ENCODE measurements at regions not wholly inside any gene's neighbourhood (a gene's known extent, or its start where the extent isn't known, plus 50 kb on each side); places are given as distances from the start of the nearest gene placed in this dataset.
"Not testable (repeated sequence)": the region's sequence is repeated elsewhere in the genome, so short reads cannot be mapped to it uniquely, and the experiment has no call there.

DNA sequence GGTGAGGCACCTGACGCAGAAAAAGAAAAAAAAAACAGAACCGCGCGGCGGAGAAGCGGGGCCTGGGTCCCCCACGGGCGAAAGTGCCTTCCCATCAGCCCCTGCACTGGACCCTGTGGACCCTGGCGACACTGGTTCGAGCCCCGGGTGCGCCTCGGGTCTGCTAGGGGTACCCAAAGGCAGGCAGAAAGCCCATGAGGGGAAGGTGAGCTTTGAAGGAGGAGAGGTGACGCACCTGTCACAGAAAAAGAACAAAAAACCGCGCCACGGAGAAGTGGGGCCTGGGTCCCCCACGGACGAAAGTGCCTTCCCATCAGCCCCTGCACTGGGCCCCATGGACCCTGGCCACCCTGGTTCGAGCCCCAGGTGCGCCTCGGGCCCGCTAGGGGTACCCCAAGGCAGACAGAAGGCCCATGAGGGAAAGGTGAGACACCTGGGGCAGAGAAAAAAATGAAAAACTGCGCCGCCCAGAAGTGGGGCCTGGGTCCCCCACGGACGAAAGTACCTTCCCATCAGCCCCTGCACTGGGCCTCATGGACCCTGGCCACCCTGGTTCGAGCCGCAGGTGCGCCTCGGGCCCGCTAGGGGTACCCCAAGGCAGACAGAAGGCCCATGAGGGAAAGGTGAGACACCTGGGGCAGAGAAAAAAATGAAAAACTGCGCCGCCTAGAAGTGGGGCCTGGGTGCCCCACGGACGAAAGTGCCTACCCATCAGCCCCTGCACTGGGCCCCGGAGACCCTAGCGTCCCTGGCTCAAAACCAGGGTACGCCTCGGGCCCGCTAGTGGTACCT, 227.4 kb downstream of the CCDC74A start:
- H3K9ac ChIP-seq (ENCODE audit: control insufficient read depth, extremely low read depth, insufficient read depth, low read length), result no peak overlapping the region
- no peak for DNase-seq (ENCODE audit: low read depth, low spot score)

GRCh38 chr2:131756141-131756907, 228.6 kb downstream of the CCDC74A start:
- H3K4me3 ChIP-seq (ENCODE audit: control insufficient read depth in 2 of 3, extremely low read depth in 1 of 3, insufficient read depth in 2 of 3, low read depth in 1 of 3, low read length in 3 of 3), result no peak overlapping the region
- no peaks in the 10 kb centered on the region for H3K4me1 ChIP-seq (ENCODE audit: control insufficient read depth, extremely low read depth, insufficient read depth, low read length)
- H3K27me3 ChIP-seq (ENCODE audit: control insufficient read depth, extremely low read depth, insufficient read depth, low read length), result no peaks in the 10 kb centered on the region
- H3K9ac ChIP-seq (ENCODE audit: control insufficient read depth, extremely low read depth, insufficient read depth, low read length), result no peak overlapping the region
- TF ChIP-seq EZH2 (IDR thresholded peaks at IDR 0.05; ENCODE audit: low read length) (no peak), CTCF (optimal IDR thresholded peaks at IDR 0.05 in 1 of 3, IDR thresholded peaks at IDR 0.05 in 1 of 3, conservative IDR thresholded peaks at IDR 0.05 in 1 of 3; ENCODE audit: extremely low read depth in 1 of 3, insufficient read depth in 2 of 3, low read length in 3 of 3) (no peak)
- H3K36me3 ChIP-seq (ENCODE audit: control insufficient read depth in 2 of 2, extremely low read depth in 1 of 2, insufficient read depth in 2 of 2, low read length in 2 of 2), result no peaks in the 10 kb centered on the region
- H3K79me2 ChIP-seq (ENCODE audit: control insufficient read depth, insufficient read depth, low read length), result no peaks in the 10 kb centered on the region
- no peaks in the 10 kb centered on the region for H3K9me1 ChIP-seq (ENCODE audit: control insufficient read depth, extremely low read depth, insufficient read depth, low read length)
- dilution Hi-C loops (cut with MboI; ENCODE audit: extremely low pct_ligation_motif_present, low sequenced_read_pairs), result no loop called here
- H3K27ac ChIP-seq (ENCODE audit: control insufficient read depth, insufficient read depth, low read length), result no peak overlapping the region
- H3K9me3 ChIP-seq (ENCODE audit: control insufficient read depth, low read depth, low read length), result no peaks in the 10 kb centered on the region
- FAIRE-seq (no peak), DNase-seq (ENCODE audit: low read depth, low spot score) (no peak)
- no peaks in the 10 kb centered on the region for H4K20me1 ChIP-seq (ENCODE audit: control insufficient read depth, extremely low read depth, insufficient read depth, low read length)
- H2AFZ ChIP-seq (ENCODE audit: control insufficient read depth, low read length), result no peak overlapping the region
- H3K4me2 ChIP-seq (ENCODE audit: control insufficient read depth, extremely low read depth, insufficient read depth, low read depth, low read length), result no peak overlapping the region

More for the DNA sequence above, 227.4 kb downstream of the CCDC74A start:
- Histone ChIP-seq H3K4me3 (ENCODE audit: control insufficient read depth in 2 of 3, extremely low read depth in 1 of 3, insufficient read depth in 2 of 3, low read depth in 1 of 3, low read length in 3 of 3) (no peak overlapping the region), H3K36me3 (ENCODE audit: control insufficient read depth in 2 of 2, extremely low read depth in 1 of 2, insufficient read depth in 2 of 2, low read length in 2 of 2) (no peaks in the 10 kb centered on the region), H3K27me3 (ENCODE audit: control insufficient read depth, extremely low read depth, insufficient read depth, low read length) (no peaks in the 10 kb centered on the region), H3K79me2 (ENCODE audit: control insufficient read depth, insufficient read depth, low read length) (no peaks in the 10 kb centered on the region), H3K9me3 (ENCODE audit: control insufficient read depth, low read depth, low read length) (no peaks in the 10 kb centered on the region), H3K4me2 (ENCODE audit: control insufficient read depth, extremely low read depth, insufficient read depth, low read depth, low read length) (no peak overlapping the region), H3K4me1 (ENCODE audit: control insufficient read depth, extremely low read depth, insufficient read depth, low read length) (no peaks in the 10 kb centered on the region), H3K27ac (ENCODE audit: control insufficient read depth, insufficient read depth, low read length) (no peak overlapping the region), H4K20me1 (ENCODE audit: control insufficient read depth, extremely low read depth, insufficient read depth, low read length) (no peaks in the 10 kb centered on the region), H2AFZ (ENCODE audit: control insufficient read depth, low read length) (no peak overlapping the region), H3K9me1 (ENCODE audit: control insufficient read depth, extremely low read depth, insufficient read depth, low read length) (no peaks in the 10 kb centered on the region)
- no peak for TF ChIP-seq EZH2 (IDR thresholded peaks at IDR 0.05; ENCODE audit: low read length)
- no peak for TF ChIP-seq CTCF (optimal IDR thresholded peaks at IDR 0.05 in 1 of 3, IDR thresholded peaks at IDR 0.05 in 1 of 3, conservative IDR thresholded peaks at IDR 0.05 in 1 of 3; ENCODE audit: extremely low read depth in 1 of 3, insufficient read depth in 2 of 3, low read length in 3 of 3)
- dilution Hi-C loops (cut with MboI; ENCODE audit: extremely low pct_ligation_motif_present, low sequenced_read_pairs), result no loop called here
- no peak for FAIRE-seq

GRCh38 chr2:131758941-131759340, 231.3 kb downstream of the CCDC74A start:
- H3K4me2 ChIP-seq (ENCODE audit: control insufficient read depth, extremely low read depth, insufficient read depth, low read depth, low read length); H3K27me3 ChIP-seq (ENCODE audit: control insufficient read depth, extremely low read depth, insufficient read depth, low read length); dilution Hi-C loops (cut with MboI; ENCODE audit: extremely low pct_ligation_motif_present, low sequenced_read_pairs); H2AFZ ChIP-seq (ENCODE audit: control insufficient read depth, low read length); H3K4me3 ChIP-seq (ENCODE audit: control insufficient read depth in 2 of 3, extremely low read depth in 1 of 3, insufficient read depth in 2 of 3, low read depth in 1 of 3, low read length in 3 of 3); DNase-seq (ENCODE audit: low read depth, low spot score); H4K20me1 ChIP-seq (ENCODE audit: control insufficient read depth, extremely low read depth, insufficient read depth, low read length); H3K9me3 ChIP-seq (ENCODE audit: control insufficient read depth, low read depth, low read length); H3K27ac ChIP-seq (ENCODE audit: control insufficient read depth, insufficient read depth, low read length); H3K9ac ChIP-seq (ENCODE audit: control insufficient read depth, extremely low read depth, insufficient read depth, low read length); H3K36me3 ChIP-seq (ENCODE audit: control insufficient read depth in 2 of 2, extremely low read depth in 1 of 2, insufficient read depth in 2 of 2, low read length in 2 of 2); H3K9me1 ChIP-seq (ENCODE audit: control insufficient read depth, extremely low read depth, insufficient read depth, low read length); H3K4me1 ChIP-seq (ENCODE audit: control insufficient read depth, extremely low read depth, insufficient read depth, low read length); H3K79me2 ChIP-seq (ENCODE audit: control insufficient read depth, insufficient read depth, low read length); FAIRE-seq: not testable (repeated sequence)
